Adrenal gland (tissue), 9 donors: ENCODE measurements at regions not wholly inside any gene's neighbourhood (a gene's known extent, or its start where the extent isn't known, plus 50 kb on each side); places are given as distances from the start of the nearest gene placed in this dataset.
"Not testable (repeated sequence)": the region's sequence is repeated elsewhere in the genome, so short reads cannot be mapped to it uniquely, and the experiment has no call there.

Source experiments
- DNase-seq, 7 donors: peaks; one replicate each; pipeline ENCODE4 v3.0.0-alpha.2; 2019 to 2020
- H3K27ac ChIP-seq, 5 donors: fragments of 200-600 bp; sonication (generic) in 4 of 5; 1 replicate in 3 of 5; 2 replicates in 2 of 5; pipeline versions ENCODE4 v1.5.1 to v1.8.0; 2016 to 2020; ENCODE audit warnings: mild to moderate bottlenecking in 1 of 5
- H3K27me3 ChIP-seq: fragments of 200-600 bp; 2 replicates; pipeline ENCODE4 v1.8.0; 2021
- H3K36me3 ChIP-seq, 2 donors: fragments of 200-600 bp; replicated peaks in 1 of 2; 1 replicate in 1 of 2; 2 replicates in 1 of 2; pipeline versions ENCODE4 v1.5.1 to v1.8.0; 2018 to 2022
- H3K4me1 ChIP-seq, 2 donors: fragments of 200-600 bp; replicated peaks in 1 of 2; 1 replicate in 1 of 2; 2 replicates in 1 of 2; pipeline versions ENCODE4 v1.5.1 to v1.8.0; 2018 to 2021
- H3K4me3 ChIP-seq, 4 donors: fragments of 200-600 bp; sonication (generic) in 3 of 4; one replicate each; pipeline ENCODE4 v1.5.1; 2016 to 2018
- H3K9me3 ChIP-seq, 3 donors: fragments of 200-600 bp; sonication (generic) in 1 of 3; replicated peaks in 1 of 3; 1 replicate in 2 of 3; 2 replicates in 1 of 3; pipeline versions ENCODE4 v1.5.1 to v1.8.0; 2016 to 2021
- CTCF ChIP-seq, 6 experiments: fragments of 450-650 bp in 4 of 6; fragments of 200-600 bp in 2 of 6; sonication (generic) in 1 of 6; IDR thresholded peaks; 1 replicate in 5 of 6; 2 replicates in 1 of 6; pipeline versions ENCODE4 v1.5.1 to v1.8.0; 2016 to 2021; ENCODE audit warnings: antibody characterized with exemption in 6 of 6, mild to moderate bottlenecking in 2 of 6, moderate library complexity in 1 of 6
- POLR2A ChIP-seq, 2 donors: fragments of 450-650 bp; IDR thresholded peaks; one replicate each; pipeline ENCODE4 v1.6.1; 2017; ENCODE audit warnings: antibody characterized with exemption in 2 of 2, mild to moderate bottlenecking in 2 of 2, moderate library complexity in 1 of 2
- WGBS, 4 donors: extraction: QIAGEN DNeasy Blood & Tissue Kit in 2 of 4; methylation state at CpG; one replicate each; pipeline versions ENCODE4 v1.1.5 to v1.1.7; 2013 to 2017; 5-methylcytosine and 5-hydroxymethylcytosine counted together
- intact Hi-C, 2 donors: fragments of 100-400 bp; cut with DNase I; formaldehyde crosslinking; loops; one replicate each; pipeline versions ENCODE4 v1.14.1 to v1.15.0; 2022 to 2023
- donor health status: healthy with polysubstance abuse.
- donor health status: Bipolar disorder and iron deficiency.
- donor health status: DM: yes; HTN: yes; CAD: no.
- donor health status: DM: no; HTN: no; CAD: no.
- donor health status: DM: no; HTN: no; CAD: no.

- H3K9me3 ChIP-seq, H3K27me3 ChIP-seq, H3K4me3 ChIP-seq, DNase-seq, H3K27ac ChIP-seq, H3K36me3 ChIP-seq, H3K4me1 ChIP-seq, intact Hi-C loops: not testable (repeated sequence)
- 73 to 84% (median 77%) methylated on average over 5 of the region's 5 CpGs for WGBS, 4 donors
Observed at GRCh38 chr12:76292891-76293290, 55.3 kb downstream of the BBS10 start.

GRCh38 chr12:76292305-76292704, 55.9 kb downstream of the BBS10 start:
- H3K36me3 ChIP-seq, H3K4me1 ChIP-seq, H3K9me3 ChIP-seq, DNase-seq, H3K4me3 ChIP-seq, H3K27me3 ChIP-seq, intact Hi-C loops, H3K27ac ChIP-seq: not testable (repeated sequence)
- 86 to 90% (median 89%) methylated on average over 8 of the region's 8 CpGs for WGBS, 4 donors

GRCh38 chr12:76290963-76291859, 57.0 kb downstream of the BBS10 start:
- Histone ChIP-seq H3K27me3 (no peaks in the 10 kb centered on the region), H3K4me1 (no peaks in the 10 kb centered on the region), H3K27ac (no peak overlapping the region), H3K36me3 (no peaks in the 10 kb centered on the region), H3K9me3 (no peaks in the 10 kb centered on the region), H3K4me3 (no peak overlapping the region)
- no peak for DNase-seq
- WGBS, 4 donors = 80 to 87% (median 82%) methylated on average over 3 of the region's 3 CpGs
- intact Hi-C loops = no loop called here
- TF ChIP-seq CTCF (IDR thresholded peaks at IDR 0.05) = no peak
- TF ChIP-seq POLR2A (IDR thresholded peaks at IDR 0.05) = no peak

- Histone ChIP-seq H3K9me3 (no peaks in the 10 kb centered on the region), H3K27ac (no peak overlapping the region), H3K4me1 (no peaks in the 10 kb centered on the region), H3K36me3 (no peaks in the 10 kb centered on the region), H3K27me3 (no peaks in the 10 kb centered on the region), H3K4me3 (no peak overlapping the region)
- intact Hi-C loops = no loop called here
- TF ChIP-seq POLR2A (IDR thresholded peaks at IDR 0.05) = no peak
- TF ChIP-seq CTCF (IDR thresholded peaks at IDR 0.05) = no peak
- DNase-seq = no peak
Observed at GRCh38 chr12:76288218-76288617, 60.0 kb downstream of the BBS10 start.

- Histone ChIP-seq H3K27me3 (no peaks in the 10 kb centered on the region), H3K4me1 (no peaks in the 10 kb centered on the region), H3K9me3 (no peaks in the 10 kb centered on the region), H3K36me3 (no peaks in the 10 kb centered on the region), H3K27ac (no peak overlapping the region), H3K4me3 (no peak overlapping the region)
- TF ChIP-seq POLR2A (IDR thresholded peaks at IDR 0.05) (no peak), CTCF (IDR thresholded peaks at IDR 0.05) (no peak)
- DNase-seq = no peak
- intact Hi-C loops = no loop called here
- 88 to 92% (median 90%) methylated on average over 5 of the region's 5 CpGs for WGBS, 4 donors
Observed at GRCh38 chr12:76284816-76285750, 63.1 kb downstream of the BBS10 start.
